Gastroesophageal sphincter (tissue), 4 donors: ENCODE measurements at regions not wholly inside any gene's neighbourhood (a gene's known extent, or its start where the extent isn't known, plus 50 kb on each side); places are given as distances from the start of the nearest gene placed in this dataset.

Experiments
- ATAC-seq: fragments of 150-250 bp; one replicate; pipeline ENCODE4 v1.9.1; 2016; ENCODE audit warnings: mild to moderate bottlenecking, moderate library complexity
- H3K27ac ChIP-seq, 4 donors: fragments of 200-600 bp; sonication (generic) in 3 of 4; 1 replicate in 3 of 4; 2 replicates in 1 of 4; pipeline ENCODE4 v1.5.1; 2016 to 2019
- H3K27me3 ChIP-seq: fragments of 200-600 bp; sonication (generic); one replicate; pipeline ENCODE4 v1.5.1; 2019
- H3K36me3 ChIP-seq, 2 donors: fragments of 200-600 bp; sonication (generic); one replicate each; pipeline ENCODE4 v1.5.1; 2019; ENCODE audit warnings: control low read depth in 1 of 2
- H3K4me1 ChIP-seq, 3 donors: fragments of 200-600 bp; sonication (generic); 1 replicate in 2 of 3; 2 replicates in 1 of 3; pipeline ENCODE4 v1.5.1; 2016 to 2019; ENCODE audit warnings: control low read depth in 2 of 3
- H3K4me3 ChIP-seq, 2 donors: fragments of 200-600 bp; sonication (generic); one replicate each; pipeline ENCODE4 v1.5.1; 2019; ENCODE audit warnings: mild to moderate bottlenecking in 1 of 2, moderate library complexity in 1 of 2
- H3K9me3 ChIP-seq, 3 donors: fragments of 200-600 bp; sonication (generic); one replicate each; pipeline ENCODE4 v1.5.1; 2017 to 2019; ENCODE audit warnings: control low read depth in 2 of 3
- CTCF ChIP-seq, 4 experiments: fragments of 200-600 bp in 2 of 4; fragments of 450-650 bp in 2 of 4; sonication (generic) in 1 of 4; IDR thresholded peaks; one replicate each; pipeline ENCODE4 v1.5.1; 2017 to 2019; ENCODE audit warnings: antibody characterized with exemption in 4 of 4, mild to moderate bottlenecking in 2 of 4, moderate library complexity in 2 of 4
- EP300 ChIP-seq: sonication (generic); formaldehyde crosslinking; IDR thresholded peaks from one replicate; pipeline ENCODE4 v1.6.1; 2017; ENCODE audit warnings: antibody characterized with exemption, mild to moderate bottlenecking
- POLR2A ChIP-seq, 2 donors: fragments of 450-650 bp; IDR thresholded peaks; one replicate each; pipeline ENCODE4 v1.6.1; 2017; ENCODE audit warnings: antibody characterized with exemption in 2 of 2, mild to moderate bottlenecking in 2 of 2, moderate library complexity in 1 of 2
- POLR2AphosphoS5 ChIP-seq: sonication (generic); formaldehyde crosslinking; IDR thresholded peaks from one replicate; pipeline ENCODE4 v1.6.1; 2017; ENCODE audit warnings: antibody characterized with exemption
- WGBS, 2 donors: methylation state at CpG; one replicate each; pipeline ENCODE4 v1.1.5; 2018; ENCODE audit warnings: low coverage in 1 of 2; 5-methylcytosine and 5-hydroxymethylcytosine counted together

DNA sequence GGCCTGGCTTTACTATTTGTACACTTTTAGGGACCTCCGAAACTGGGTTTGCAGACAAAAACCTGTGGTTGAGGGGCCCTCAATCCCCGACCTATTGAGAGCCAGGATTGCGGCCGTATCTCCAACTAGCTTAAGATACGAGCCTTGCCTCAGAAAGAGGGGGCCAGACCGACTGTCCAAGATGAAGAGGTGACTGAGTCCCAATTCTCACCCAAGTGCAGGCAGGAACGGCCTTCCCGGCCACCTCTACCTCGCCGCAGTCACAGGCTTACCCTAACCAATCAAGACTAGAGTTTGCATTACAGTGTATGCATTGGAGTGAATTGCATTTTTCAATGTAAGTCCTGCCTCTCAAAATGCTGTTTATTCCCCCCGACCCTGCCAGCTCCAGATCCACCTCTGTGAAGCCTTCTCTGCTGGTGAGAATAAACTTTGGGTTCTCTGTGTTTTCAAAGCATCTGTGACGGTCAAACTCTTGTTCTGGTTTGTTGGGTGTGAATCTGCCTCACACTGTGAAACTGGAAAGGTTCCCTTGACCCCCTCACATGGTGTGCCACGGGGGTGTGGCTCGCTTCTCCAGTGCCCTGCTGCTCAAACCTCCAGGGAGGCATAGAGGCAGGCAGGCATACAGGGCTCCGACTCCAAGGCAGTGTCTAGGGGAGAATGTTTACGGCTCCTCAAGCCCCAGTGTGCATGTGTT is 62.2 kb upstream of the WLS start:
- no peaks in the 10 kb centered on the region for H3K27me3 ChIP-seq
- H3K36me3 ChIP-seq: no peaks in the 10 kb centered on the region
- no peak for TF ChIP-seq POLR2A (IDR thresholded peaks at IDR 0.05)
- TF ChIP-seq POLR2AphosphoS5: no peak
- TF ChIP-seq EP300: no peak
- TF ChIP-seq CTCF (IDR thresholded peaks at IDR 0.05): no peak
- no peak for ATAC-seq
- 88% methylated on average over 5 to 6 of the region's 16 CpGs for WGBS, 2 donors
- no peak overlapping the region for H3K4me3 ChIP-seq
- H3K27ac ChIP-seq: peak overlapping the region; percentile 45 to 81 (median 68)
- peaks cover 0 to 41% (median 14%) of the 10 kb centered on the region in 3 donors for H3K4me1 ChIP-seq
- no peaks in the 10 kb centered on the region for H3K9me3 ChIP-seq

DNA sequence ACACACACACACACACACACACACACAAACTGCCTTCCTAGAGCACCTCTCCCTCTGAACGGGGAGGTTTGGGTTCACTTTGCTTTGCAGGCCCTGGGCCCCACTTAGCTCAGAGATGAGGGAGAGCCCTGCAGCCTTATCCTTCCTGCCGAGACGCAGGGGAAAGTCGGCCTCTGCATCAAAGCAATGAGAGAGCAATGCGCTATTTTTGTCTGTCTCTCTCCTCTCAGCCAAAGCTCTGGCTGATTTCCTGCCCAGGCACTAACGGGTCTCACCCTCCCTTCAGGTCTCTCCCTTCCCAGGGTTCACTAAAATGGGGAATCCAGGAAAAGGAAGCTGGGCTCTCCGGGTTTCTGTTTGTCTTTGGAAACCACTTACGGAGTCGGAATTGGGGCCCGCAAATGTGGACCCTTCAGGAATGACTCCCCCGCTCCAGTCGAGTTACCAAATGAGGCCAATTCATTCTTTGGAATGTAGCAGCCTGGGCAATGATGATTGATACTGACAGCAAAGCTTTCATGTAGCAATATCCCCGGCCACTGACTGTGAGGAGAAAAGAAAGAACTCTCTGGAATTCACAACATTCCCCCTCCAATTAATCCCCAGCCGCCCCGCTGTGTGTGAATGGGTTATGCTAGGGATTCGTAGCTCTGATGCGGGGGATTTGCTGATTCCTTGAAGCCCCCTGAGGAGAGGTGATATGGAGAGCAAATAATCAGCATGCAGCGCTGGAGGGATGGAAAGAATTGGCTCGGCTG is 61.5 kb upstream of the WLS start:
- ATAC-seq: peak; percentile 69
- 15 to 50% methylated on average over 8 to 12 of the region's 19 CpGs for WGBS, 2 donors
- Histone ChIP-seq H3K4me1 (peaks cover 0 to 41% (median 14%) of the 10 kb centered on the region in 3 donors), H3K4me3 (peak overlapping the region in 1 of 2 donors; percentile 22), H3K9me3 (no peaks in the 10 kb centered on the region), H3K36me3 (no peaks in the 10 kb centered on the region), H3K27me3 (no peaks in the 10 kb centered on the region), H3K27ac (peak overlapping the region; percentile 45 to 81 (median 68))
- TF ChIP-seq CTCF (IDR thresholded peaks at IDR 0.05): no peak
- TF ChIP-seq POLR2AphosphoS5: no peak
- no peak for TF ChIP-seq EP300
- TF ChIP-seq POLR2A (IDR thresholded peaks at IDR 0.05): no peak

DNA sequence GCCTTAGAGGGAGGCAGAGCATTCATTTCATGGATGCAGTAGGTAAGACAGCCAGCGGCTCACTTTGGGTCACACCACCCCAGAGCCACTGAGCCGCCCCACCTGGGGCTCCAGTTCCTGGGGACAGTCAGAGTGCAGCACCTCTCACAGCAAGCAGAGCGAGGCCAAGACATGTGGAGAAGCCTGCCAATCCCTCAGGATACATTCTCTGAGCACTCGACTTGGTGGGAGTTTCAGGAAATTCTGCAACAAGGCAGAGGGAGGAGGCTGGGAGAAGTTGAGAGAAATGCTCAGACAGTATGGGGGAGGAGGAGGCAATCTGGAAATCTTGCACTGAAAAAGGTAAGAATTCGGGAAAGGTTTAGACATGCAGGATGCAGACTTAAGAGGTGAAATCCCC is 60.8 kb upstream of the WLS start:
- H3K4me1 ChIP-seq: peaks cover 0 to 41% (median 14%) of the 10 kb centered on the region in 3 donors
- no peak for TF ChIP-seq EP300
- TF ChIP-seq POLR2A (IDR thresholded peaks at IDR 0.05): no peak
- TF ChIP-seq CTCF (IDR thresholded peaks at IDR 0.05): no peak
- TF ChIP-seq POLR2AphosphoS5: no peak
- no peaks in the 10 kb centered on the region for H3K36me3 ChIP-seq
- H3K4me3 ChIP-seq: no peak overlapping the region
- WGBS, 2 donors: 18 to 31% methylated on average over 1 to 4 of the region's 5 CpGs
- H3K9me3 ChIP-seq: no peaks in the 10 kb centered on the region
- peak overlapping the region; percentile 1 to 81 (median 68) for H3K27ac ChIP-seq
- ATAC-seq: no peak
- H3K27me3 ChIP-seq: no peaks in the 10 kb centered on the region

GRCh38 chr1:68291688-68292384 is 59.5 kb upstream of the WLS start:
- no peaks in the 10 kb centered on the region for H3K9me3 ChIP-seq
- H3K27ac ChIP-seq: peak overlapping the region in 3 of 4 donors; percentile 65 to 81 (median 72)
- H3K27me3 ChIP-seq: no peaks in the 10 kb centered on the region
- no peak for TF ChIP-seq CTCF (IDR thresholded peaks at IDR 0.05)
- TF ChIP-seq POLR2AphosphoS5: no peak
- no peak for TF ChIP-seq POLR2A (IDR thresholded peaks at IDR 0.05)
- no peak for TF ChIP-seq EP300
- H3K4me1 ChIP-seq: peaks cover 0 to 50% (median 14%) of the 10 kb centered on the region in 3 donors
- no peak for ATAC-seq
- no peak overlapping the region for H3K4me3 ChIP-seq
- no peaks in the 10 kb centered on the region for H3K36me3 ChIP-seq
- WGBS, 2 donors: 0 to 10% methylated on average over 1 to 2 of the region's 2 CpGs
